ENCODE measurements at regions not wholly inside any gene's neighbourhood (a gene's known extent, or its start where the extent isn't known, plus 50 kb on each side); places are given as distances from the start of the nearest gene placed in this dataset.
"Not testable (repeated sequence)": the region's sequence is repeated elsewhere in the genome, so short reads cannot be mapped to it uniquely, and the experiment has no call there.

- Mint-ChIP-seq H3K27me3 (peaks cover 43% of the 10 kb centered on the region), H3K4me3 (peak overlapping the region; percentile 5), H3K9me3 (no peaks in the 10 kb centered on the region), H3K36me3 (ENCODE audit: low read depth) (no peaks in the 10 kb centered on the region), H3K4me1 (peaks cover 4% of the 10 kb centered on the region), H3K27ac (no peak overlapping the region)
- intact Hi-C loops (cut with micrococcal nuclease), result no loop called here
- no peak for DNase-seq
These were observed 49.9 kb upstream of the WNT7B start for GRCh38 chr22:46026899-46027210.

- H3K27me3 Mint-ChIP-seq, result peaks cover 42% of the 10 kb centered on the region
- H3K36me3 Mint-ChIP-seq (ENCODE audit: low read depth), result no peaks in the 10 kb centered on the region
- H3K4me1 Mint-ChIP-seq, result peaks cover 4% of the 10 kb centered on the region
- no peak overlapping the region for H3K27ac Mint-ChIP-seq
- DNase-seq, result no peak
- intact Hi-C loops (cut with micrococcal nuclease), result no loop called here
- no peak overlapping the region for H3K4me3 Mint-ChIP-seq
- no peaks in the 10 kb centered on the region for H3K9me3 Mint-ChIP-seq
These were observed 50.5 kb upstream of the WNT7B start for GRCh38 chr22:46027211-46028105.

GRCh38 chr22:46028106-46028991 lies 51.4 kb upstream of the WNT7B start:
- DNase-seq, result no peak
- peaks cover 4% of the 10 kb centered on the region for H3K4me1 Mint-ChIP-seq
- intact Hi-C loops (cut with micrococcal nuclease), result no loop called here
- no peak overlapping the region for H3K4me3 Mint-ChIP-seq
- no peaks in the 10 kb centered on the region for H3K9me3 Mint-ChIP-seq
- no peaks in the 10 kb centered on the region for H3K36me3 Mint-ChIP-seq (ENCODE audit: low read depth)
- no peak overlapping the region for H3K27ac Mint-ChIP-seq
- H3K27me3 Mint-ChIP-seq, result peaks cover 40% of the 10 kb centered on the region

- intact Hi-C loops (cut with micrococcal nuclease), result no loop called here
- Mint-ChIP-seq H3K4me1 (peaks cover 4% of the 10 kb centered on the region), H3K4me3 (no peak overlapping the region), H3K27me3 (peaks cover 40% of the 10 kb centered on the region), H3K27ac (no peak overlapping the region), H3K9me3 (no peaks in the 10 kb centered on the region), H3K36me3 (ENCODE audit: low read depth) (no peaks in the 10 kb centered on the region)
- no peak for DNase-seq
These were observed 52.1 kb upstream of the WNT7B start for GRCh38 chr22:46029036-46029435.

GRCh38 chr22:46029574-46030200 lies 52.7 kb upstream of the WNT7B start:
- intact Hi-C loops (cut with micrococcal nuclease), result no loop called here

GRCh38 chr22:46030231-46030880 lies 53.4 kb upstream of the WNT7B start:
- H3K4me3 Mint-ChIP-seq, result no peak overlapping the region
- H3K36me3 Mint-ChIP-seq (ENCODE audit: low read depth), result no peaks in the 10 kb centered on the region
- intact Hi-C loops (cut with micrococcal nuclease), result no loop called here
- no peaks in the 10 kb centered on the region for H3K9me3 Mint-ChIP-seq
- peaks cover 28% of the 10 kb centered on the region for H3K27me3 Mint-ChIP-seq
- H3K27ac Mint-ChIP-seq, result no peak overlapping the region
- DNase-seq, result no peak
- H3K4me1 Mint-ChIP-seq, result peaks cover 10% of the 10 kb centered on the region

More at GRCh38 chr22:46029574-46030200, 52.7 kb upstream of the WNT7B start:
- no peak overlapping the region for H3K4me3 Mint-ChIP-seq
- no peaks in the 10 kb centered on the region for H3K9me3 Mint-ChIP-seq
- no peak overlapping the region for H3K27ac Mint-ChIP-seq
- DNase-seq, result no peak
- peaks cover 34% of the 10 kb centered on the region for H3K27me3 Mint-ChIP-seq
- no peaks in the 10 kb centered on the region for H3K36me3 Mint-ChIP-seq (ENCODE audit: low read depth)
- H3K4me1 Mint-ChIP-seq, result peaks cover 4% of the 10 kb centered on the region

- Mint-ChIP-seq H3K27ac (no peak overlapping the region), H3K9me3 (no peaks in the 10 kb centered on the region), H3K36me3 (ENCODE audit: low read depth) (no peaks in the 10 kb centered on the region), H3K27me3 (peaks cover 21% of the 10 kb centered on the region), H3K4me3 (no peak overlapping the region), H3K4me1 (peaks cover 10% of the 10 kb centered on the region)
- no peak for DNase-seq
- intact Hi-C loops (cut with micrococcal nuclease), result no loop called here
These were observed 54.1 kb upstream of the WNT7B start for GRCh38 chr22:46031066-46031465.

- peaks cover 10% of the 10 kb centered on the region for H3K4me1 Mint-ChIP-seq
- intact Hi-C loops (cut with micrococcal nuclease), result no loop called here
- no peaks in the 10 kb centered on the region for H3K9me3 Mint-ChIP-seq
- no peak overlapping the region for H3K27ac Mint-ChIP-seq
- no peak overlapping the region for H3K4me3 Mint-ChIP-seq
- no peak for DNase-seq
- peaks cover 16% of the 10 kb centered on the region for H3K27me3 Mint-ChIP-seq
- H3K36me3 Mint-ChIP-seq (ENCODE audit: low read depth), result no peaks in the 10 kb centered on the region
These were observed 54.6 kb upstream of the WNT7B start for GRCh38 chr22:46031557-46031956.

- intact Hi-C loops (cut with micrococcal nuclease), result no loop called here
- no peaks in the 10 kb centered on the region for H3K36me3 Mint-ChIP-seq (ENCODE audit: low read depth)
- no peak overlapping the region for H3K27ac Mint-ChIP-seq
- no peak overlapping the region for H3K4me3 Mint-ChIP-seq
- H3K27me3 Mint-ChIP-seq, result peaks cover 11% of the 10 kb centered on the region
- H3K4me1 Mint-ChIP-seq, result peaks cover 13% of the 10 kb centered on the region
- H3K9me3 Mint-ChIP-seq, result no peaks in the 10 kb centered on the region
- DNase-seq, result no peak
These were observed 55.2 kb upstream of the WNT7B start for GRCh38 chr22:46031965-46032851.

GRCh38 chr22:46033256-46034200 lies 56.6 kb upstream of the WNT7B start:
- Mint-ChIP-seq H3K9me3 (no peaks in the 10 kb centered on the region), H3K4me3 (no peak overlapping the region), H3K36me3 (ENCODE audit: low read depth) (no peaks in the 10 kb centered on the region), H3K27me3 (peaks cover 4% of the 10 kb centered on the region), H3K4me1 (peaks cover 13% of the 10 kb centered on the region), H3K27ac (no peak overlapping the region)
- intact Hi-C loops (cut with micrococcal nuclease), result no loop called here
- no peak for DNase-seq

- H3K36me3 Mint-ChIP-seq (ENCODE audit: low read depth); H3K4me3 Mint-ChIP-seq: not testable (repeated sequence)
These were observed 57.5 kb upstream of the WNT7B start for GRCh38 chr22:46034480-46034879.

GRCh38 chr22:46035380-46035741 lies 58.4 kb upstream of the WNT7B start:
- DNase-seq, result no peak
- Mint-ChIP-seq H3K4me1 (peaks cover 13% of the 10 kb centered on the region), H3K4me3 (peak overlapping the region; percentile 79), H3K36me3 (ENCODE audit: low read depth) (no peaks in the 10 kb centered on the region), H3K27ac (peak overlapping the region; percentile 65), H3K27me3 (no peaks in the 10 kb centered on the region), H3K9me3 (no peaks in the 10 kb centered on the region)
- intact Hi-C loops (cut with micrococcal nuclease), result no loop called here

More at GRCh38 chr22:46034480-46034879, 57.5 kb upstream of the WNT7B start:
- intact Hi-C loops (cut with micrococcal nuclease); H3K9me3 Mint-ChIP-seq; DNase-seq; H3K27ac Mint-ChIP-seq; H3K27me3 Mint-ChIP-seq: not testable (repeated sequence)
- H3K4me1 Mint-ChIP-seq, result peaks cover 13% of the 10 kb centered on the region

Data from activated CD4-positive, alpha-beta T cell treated with anti-CD3 and anti-CD28 coated beads, Interleukin-2, amount 10 ng/mL, durations not matched to agents 24 days and 14 days (primary cell).